ENCODE measurements at regions not wholly inside any gene's neighbourhood (a gene's known extent, or its start where the extent isn't known, plus 50 kb on each side); places are given as distances from the start of the nearest gene placed in this dataset.

DNA sequence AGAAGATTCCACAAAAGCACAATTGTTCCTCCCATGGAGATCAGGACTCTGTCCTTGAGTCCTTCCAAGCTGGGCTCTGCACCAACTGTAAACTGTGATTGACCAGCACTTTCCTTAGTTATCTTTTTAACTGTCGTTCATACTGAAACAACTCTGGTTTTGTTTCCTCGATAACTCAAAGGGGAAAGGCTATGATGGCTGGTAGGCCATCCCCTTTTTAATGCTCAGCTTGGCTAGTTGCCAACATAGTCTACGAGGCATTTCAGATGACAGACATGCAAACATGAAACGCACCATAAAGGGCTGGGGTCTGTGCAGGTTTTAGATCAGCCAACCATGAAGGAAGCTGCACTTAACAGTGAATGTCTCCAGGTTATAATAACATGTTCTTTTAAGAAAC, 497.1 kb upstream of the ARID1B start:
- no peak for DNase-seq (ENCODE audit: low spot score)
- Mint-ChIP-seq H3K27ac (ENCODE audit: unreplicated experiment) (no peak overlapping the region), H3K36me3 (ENCODE audit: low read depth) (no peaks in the 10 kb centered on the region), H3K4me1 (ENCODE audit: low read depth) (no peaks in the 10 kb centered on the region), H3K9me3 (ENCODE audit: low read depth) (peaks cover 8% of the 10 kb centered on the region), H3K27me3 (ENCODE audit: low read depth) (no peaks in the 10 kb centered on the region), H3K4me3 (ENCODE audit: unreplicated experiment) (no peak overlapping the region)
- TF ChIP-seq, protein P1, sequence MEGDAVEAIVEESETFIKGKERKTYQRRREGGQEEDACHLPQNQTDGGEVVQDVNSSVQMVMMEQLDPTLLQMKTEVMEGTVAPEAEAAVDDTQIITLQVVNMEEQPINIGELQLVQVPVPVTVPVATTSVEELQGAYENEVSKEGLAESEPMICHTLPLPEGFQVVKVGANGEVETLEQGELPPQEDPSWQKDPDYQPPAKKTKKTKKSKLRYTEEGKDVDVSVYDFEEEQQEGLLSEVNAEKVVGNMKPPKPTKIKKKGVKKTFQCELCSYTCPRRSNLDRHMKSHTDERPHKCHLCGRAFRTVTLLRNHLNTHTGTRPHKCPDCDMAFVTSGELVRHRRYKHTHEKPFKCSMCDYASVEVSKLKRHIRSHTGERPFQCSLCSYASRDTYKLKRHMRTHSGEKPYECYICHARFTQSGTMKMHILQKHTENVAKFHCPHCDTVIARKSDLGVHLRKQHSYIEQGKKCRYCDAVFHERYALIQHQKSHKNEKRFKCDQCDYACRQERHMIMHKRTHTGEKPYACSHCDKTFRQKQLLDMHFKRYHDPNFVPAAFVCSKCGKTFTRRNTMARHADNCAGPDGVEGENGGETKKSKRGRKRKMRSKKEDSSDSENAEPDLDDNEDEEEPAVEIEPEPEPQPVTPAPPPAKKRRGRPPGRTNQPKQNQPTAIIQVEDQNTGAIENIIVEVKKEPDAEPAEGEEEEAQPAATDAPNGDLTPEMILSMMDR (IDR thresholded peaks at IDR 0.05): no peak

DNA sequence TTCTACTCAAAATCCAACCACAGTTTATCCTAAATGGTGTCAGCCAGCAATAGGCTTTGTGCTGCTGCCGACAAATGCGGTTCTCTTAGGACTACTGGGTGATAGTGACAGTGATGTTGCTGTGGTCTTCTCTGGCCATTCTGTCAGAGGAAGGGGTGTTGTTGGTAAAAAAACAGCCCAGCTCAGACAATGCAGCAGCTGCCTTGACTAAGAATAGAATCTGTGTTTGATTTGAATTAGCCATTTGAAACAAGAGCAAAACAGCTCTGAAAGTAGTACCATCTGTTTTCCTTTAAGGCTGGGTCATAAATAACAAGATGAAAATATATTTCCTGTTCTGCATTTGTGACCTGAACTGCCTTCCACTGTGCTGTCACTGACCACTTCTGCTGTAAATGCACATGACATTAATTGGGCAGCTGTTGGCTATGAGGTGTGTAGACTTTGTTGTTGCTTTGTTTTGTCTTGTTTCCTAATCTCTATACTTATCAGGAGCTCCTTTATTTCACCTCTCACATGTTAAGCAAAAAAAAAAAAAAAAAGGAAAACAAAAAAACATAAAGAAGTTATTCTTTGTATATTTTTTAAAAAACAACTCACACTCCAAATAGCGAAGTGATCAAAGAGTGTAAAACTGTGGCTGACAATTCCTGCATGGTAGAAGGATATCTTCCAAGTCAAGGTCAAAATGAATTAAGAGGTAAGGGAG, 497.8 kb upstream of the ARID1B start:
- Mint-ChIP-seq H3K27ac (ENCODE audit: unreplicated experiment) (no peak overlapping the region), H3K27me3 (ENCODE audit: low read depth) (no peaks in the 10 kb centered on the region), H3K4me3 (ENCODE audit: unreplicated experiment) (no peak overlapping the region), H3K36me3 (ENCODE audit: low read depth) (no peaks in the 10 kb centered on the region), H3K9me3 (ENCODE audit: low read depth) (peaks cover 8% of the 10 kb centered on the region), H3K4me1 (ENCODE audit: low read depth) (no peaks in the 10 kb centered on the region)
- no peak for DNase-seq (ENCODE audit: low spot score)
- TF ChIP-seq, protein P1 (IDR thresholded peaks at IDR 0.05): no peak

DNA sequence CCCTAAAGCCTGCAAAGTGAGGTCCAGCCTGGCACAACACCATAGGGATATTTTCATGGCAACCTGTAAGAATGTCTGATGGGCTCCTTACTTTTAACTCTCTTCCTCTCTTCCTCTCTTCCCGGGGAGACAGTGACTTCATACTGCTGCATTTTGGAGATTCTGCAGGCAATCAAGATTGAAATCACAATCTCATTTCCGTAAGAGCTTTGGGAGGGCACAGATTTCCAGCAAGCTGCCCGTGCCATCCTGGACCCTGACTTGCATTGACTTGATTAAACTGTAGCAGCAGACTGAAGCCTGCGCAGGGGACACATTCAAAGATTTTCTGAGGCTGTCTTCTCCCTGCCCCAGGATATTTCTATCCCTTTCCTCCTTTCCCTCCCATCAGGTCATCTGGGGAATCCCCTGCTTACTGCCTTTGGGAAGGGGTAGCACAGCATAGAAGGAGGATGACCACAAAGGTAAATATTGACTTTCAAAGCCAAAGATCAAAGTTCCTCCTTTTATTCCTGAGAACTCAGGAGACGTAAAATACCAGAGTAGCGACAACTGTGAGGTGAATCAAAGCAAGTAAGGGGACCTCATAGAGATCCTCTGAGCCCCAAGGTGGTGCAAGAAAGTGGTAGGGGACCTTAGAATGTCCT, 504.0 kb upstream of the ARID1B start:
- peaks cover 4% of the 10 kb centered on the region for H3K27me3 Mint-ChIP-seq (ENCODE audit: low read depth)
- TF ChIP-seq, protein P1 (IDR thresholded peaks at IDR 0.05): no peak
- H3K9me3 Mint-ChIP-seq (ENCODE audit: low read depth): peaks cover 5% of the 10 kb centered on the region
- DNase-seq (ENCODE audit: low spot score): no peak
- H3K4me1 Mint-ChIP-seq (ENCODE audit: low read depth): no peaks in the 10 kb centered on the region
- no peak overlapping the region for H3K4me3 Mint-ChIP-seq (ENCODE audit: unreplicated experiment)
- H3K27ac Mint-ChIP-seq (ENCODE audit: unreplicated experiment): no peak overlapping the region
- no peaks in the 10 kb centered on the region for H3K36me3 Mint-ChIP-seq (ENCODE audit: low read depth)

DNA sequence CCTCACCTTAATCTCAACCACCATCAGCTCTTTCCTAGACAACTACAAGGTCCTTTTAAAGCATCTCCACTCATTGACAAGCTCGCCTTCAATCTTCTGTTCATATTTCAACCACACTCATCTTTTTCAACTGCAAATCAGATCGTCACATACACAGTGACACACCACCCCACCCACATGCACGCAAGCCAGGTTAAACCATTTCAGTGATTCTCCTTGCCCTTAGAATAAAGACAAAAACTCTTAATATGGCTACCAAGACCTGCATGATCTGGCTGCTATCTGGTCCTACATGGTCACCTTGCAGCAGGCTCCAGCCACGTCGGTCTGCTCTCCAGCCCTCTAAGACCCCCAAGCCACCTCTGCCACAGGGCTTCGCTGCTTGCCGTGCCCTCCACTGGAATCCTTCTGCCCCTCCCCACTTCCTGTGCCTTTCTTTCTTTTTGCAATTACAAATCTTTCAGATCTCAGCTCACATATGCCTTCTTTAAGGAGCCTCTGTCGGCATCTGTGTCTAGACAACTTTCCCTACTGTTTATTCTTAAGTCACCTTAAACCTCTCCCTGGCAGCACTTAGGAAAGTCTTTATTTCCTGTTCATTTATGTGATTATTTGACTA, 507.3 kb upstream of the ARID1B start:
- Mint-ChIP-seq H3K4me3 (ENCODE audit: unreplicated experiment) (no peak overlapping the region), H3K4me1 (ENCODE audit: low read depth) (no peaks in the 10 kb centered on the region), H3K27ac (ENCODE audit: unreplicated experiment) (no peak overlapping the region)

DNA sequence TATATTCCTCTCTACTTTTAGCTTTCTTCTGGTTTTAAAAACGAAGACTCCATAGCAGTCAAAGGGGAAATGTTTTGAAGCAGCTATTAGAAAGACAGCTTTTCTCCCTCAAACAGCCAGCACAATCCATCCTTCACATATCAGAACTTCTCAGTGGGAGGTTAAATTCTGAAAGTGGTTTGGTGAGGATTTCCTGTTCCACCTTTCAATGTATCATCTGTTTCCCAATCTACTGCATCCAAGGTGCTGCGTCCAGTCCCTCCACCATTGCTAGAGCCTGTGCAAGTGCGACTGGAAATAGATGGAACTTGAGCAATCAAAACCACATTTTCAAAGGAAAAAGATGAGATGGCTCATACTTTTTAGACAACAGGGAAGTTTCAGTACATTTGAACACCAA, 508.3 kb upstream of the ARID1B start:
- DNase-seq (ENCODE audit: low spot score): no peak
- Mint-ChIP-seq H3K27ac (ENCODE audit: unreplicated experiment) (no peak overlapping the region), H3K4me3 (ENCODE audit: unreplicated experiment) (no peak overlapping the region), H3K36me3 (ENCODE audit: low read depth) (no peaks in the 10 kb centered on the region), H3K4me1 (ENCODE audit: low read depth) (no peaks in the 10 kb centered on the region), H3K27me3 (ENCODE audit: low read depth) (peaks cover 6% of the 10 kb centered on the region), H3K9me3 (ENCODE audit: low read depth) (peaks cover 4% of the 10 kb centered on the region)
- TF ChIP-seq, protein P1 (IDR thresholded peaks at IDR 0.05): no peak

More for the DNA sequence above, 507.3 kb upstream of the ARID1B start:
- Mint-ChIP-seq H3K27me3 (ENCODE audit: low read depth) (peaks cover 6% of the 10 kb centered on the region), H3K36me3 (ENCODE audit: low read depth) (no peaks in the 10 kb centered on the region), H3K9me3 (ENCODE audit: low read depth) (peaks cover 4% of the 10 kb centered on the region)
- DNase-seq (ENCODE audit: low spot score): no peak
- TF ChIP-seq, protein P1 (IDR thresholded peaks at IDR 0.05): no peak
